Activated naive CD4-positive, alpha-beta T cell treated with anti-CD3 and anti-CD28 coated beads, Interleukin-2, amount 10 ng/mL, durations not matched to agents 7 days and 5 days (primary cell): ENCODE measurements at regions not wholly inside any gene's neighbourhood (a gene's known extent, or its start where the extent isn't known, plus 50 kb on each side); places are given as distances from the start of the nearest gene placed in this dataset.

Source experiments
- CTCF ChIA-PET: fragments of 350-600 bp; sonication (Branson Sonifier 250); formaldehyde crosslinking; loops from one replicate; lab custom pipeline; 2021; ENCODE audit warnings: antibody characterized with exemption; lab: Charles Lee
- DNase-seq: peaks from one replicate; pipeline ENCODE4 v3.0.0-alpha.2; 2020
- H3K27ac Mint-ChIP-seq: one replicate; pipeline ENCODE4 v1.8.0; 2021; ENCODE audit warnings: mild to moderate bottlenecking, moderate library complexity, mixed read lengths
- H3K27me3 Mint-ChIP-seq: one replicate; pipeline ENCODE4 v1.8.0; 2021; ENCODE audit warnings: mild to moderate bottlenecking, mixed read lengths
- H3K36me3 Mint-ChIP-seq: one replicate; pipeline ENCODE4 v1.8.0; 2021; ENCODE audit warnings: mixed read lengths
- H3K4me1 Mint-ChIP-seq: one replicate; pipeline ENCODE4 v1.8.0; 2021; ENCODE audit warnings: mixed read lengths
- H3K4me3 Mint-ChIP-seq: one replicate; pipeline ENCODE4 v1.8.0; 2021; ENCODE audit warnings: mild to moderate bottlenecking, moderate library complexity, mixed read lengths
- H3K9me3 Mint-ChIP-seq: one replicate; pipeline ENCODE4 v1.8.0; 2021; ENCODE audit warnings: mixed read lengths

- Mint-ChIP-seq H3K27me3 (no peaks in the 10 kb centered on the region), H3K27ac (no peak overlapping the region), H3K9me3 (no peaks in the 10 kb centered on the region), H3K36me3 (no peaks in the 10 kb centered on the region), H3K4me1 (no peaks in the 10 kb centered on the region), H3K4me3 (no peak overlapping the region)
- no peak for DNase-seq
- CTCF ChIA-PET: no interaction called here
These were observed 110.3 kb upstream of the TMEM108 start for GRCh38 chr3:132927896-132928295.

- no peak for DNase-seq
- H3K36me3 Mint-ChIP-seq: no peaks in the 10 kb centered on the region
- H3K27ac Mint-ChIP-seq: no peak overlapping the region
- CTCF ChIA-PET: no interaction called here
- no peaks in the 10 kb centered on the region for H3K27me3 Mint-ChIP-seq
- H3K9me3 Mint-ChIP-seq: no peaks in the 10 kb centered on the region
- no peaks in the 10 kb centered on the region for H3K4me1 Mint-ChIP-seq
- no peak overlapping the region for H3K4me3 Mint-ChIP-seq
These were observed 112.1 kb upstream of the TMEM108 start for GRCh38 chr3:132926098-132926497.

- Mint-ChIP-seq H3K4me1 (no peaks in the 10 kb centered on the region), H3K36me3 (no peaks in the 10 kb centered on the region), H3K9me3 (no peaks in the 10 kb centered on the region), H3K27ac (no peak overlapping the region), H3K27me3 (no peaks in the 10 kb centered on the region), H3K4me3 (no peak overlapping the region)
- CTCF ChIA-PET: no interaction called here
- no peak for DNase-seq
These were observed 112.8 kb upstream of the TMEM108 start for GRCh38 chr3:132925256-132925930.

DNA sequence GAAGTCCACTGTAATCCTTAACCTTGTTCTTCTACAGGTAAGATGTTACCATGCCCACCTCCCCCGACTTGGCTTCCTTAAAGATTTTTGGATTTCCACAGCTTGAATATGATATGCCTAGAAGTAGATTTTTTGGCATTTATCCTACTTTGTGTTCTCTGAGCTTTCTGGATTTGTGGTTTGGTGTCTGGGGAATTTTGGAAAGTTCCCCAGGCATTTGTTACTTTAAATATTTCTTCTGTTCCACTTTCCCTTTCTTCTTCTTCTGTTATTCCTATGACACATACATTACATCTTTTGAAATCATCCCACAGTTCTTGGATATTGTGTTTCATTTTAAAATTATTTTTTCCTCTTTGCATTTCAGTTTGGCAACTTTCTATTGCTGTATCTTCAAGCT is 122.1 kb upstream of the TMEM108 start:
- CTCF ChIA-PET: no interaction called here
- H3K9me3 Mint-ChIP-seq: no peaks in the 10 kb centered on the region
- H3K36me3 Mint-ChIP-seq: no peaks in the 10 kb centered on the region

GRCh38 chr3:132912416-132912753 is 125.8 kb upstream of the TMEM108 start:
- no peaks in the 10 kb centered on the region for H3K27me3 Mint-ChIP-seq
- CTCF ChIA-PET: no interaction called here

More for the DNA sequence above, 122.1 kb upstream of the TMEM108 start:
- Mint-ChIP-seq H3K4me1 (no peaks in the 10 kb centered on the region), H3K27me3 (no peaks in the 10 kb centered on the region), H3K4me3 (no peak overlapping the region), H3K27ac (no peak overlapping the region)
- no peak for DNase-seq

DNA sequence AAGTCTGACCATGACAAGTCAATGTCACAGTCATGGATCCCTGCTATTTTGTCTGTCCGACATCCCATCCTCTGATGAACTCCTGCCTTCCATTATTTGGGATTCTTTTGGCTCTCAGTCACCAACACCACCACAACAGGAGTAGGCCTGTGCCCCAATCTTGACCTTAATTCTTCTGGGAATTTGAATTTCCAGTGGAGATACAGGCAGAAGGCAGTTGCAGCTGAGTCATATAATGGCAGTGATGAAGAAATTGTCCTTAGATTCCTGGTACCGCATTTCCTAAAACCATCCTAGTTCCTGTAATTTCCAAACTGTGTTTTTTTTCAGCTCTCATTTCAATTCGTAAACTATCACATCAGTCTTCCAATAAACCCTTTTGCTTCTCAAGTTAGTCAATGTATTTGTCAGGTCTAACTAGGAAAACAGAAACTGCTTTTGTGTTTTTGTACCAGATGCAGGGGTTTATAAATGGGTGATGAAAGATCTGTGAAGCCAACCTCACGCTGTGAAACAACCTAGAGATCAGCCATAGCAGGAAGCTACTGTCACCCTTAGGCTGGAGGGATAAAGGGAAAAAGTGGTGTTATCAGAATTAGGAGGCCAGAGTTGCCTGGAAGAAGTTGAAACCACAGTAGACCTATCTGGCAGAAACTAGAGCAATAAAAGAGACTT is 126.3 kb upstream of the TMEM108 start:
- Mint-ChIP-seq H3K4me1 (no peaks in the 10 kb centered on the region), H3K9me3 (no peaks in the 10 kb centered on the region), H3K36me3 (no peaks in the 10 kb centered on the region), H3K27me3 (no peaks in the 10 kb centered on the region), H3K27ac (no peak overlapping the region), H3K4me3 (no peak overlapping the region)
- no peak for DNase-seq
- CTCF ChIA-PET: no interaction called here

More at GRCh38 chr3:132912416-132912753, 125.8 kb upstream of the TMEM108 start:
- Mint-ChIP-seq H3K36me3 (no peaks in the 10 kb centered on the region), H3K9me3 (no peaks in the 10 kb centered on the region), H3K4me1 (no peaks in the 10 kb centered on the region), H3K27ac (no peak overlapping the region), H3K4me3 (no peak overlapping the region)
- no peak for DNase-seq

GRCh38 chr3:132907293-132907692 is 130.9 kb upstream of the TMEM108 start:
- no peaks in the 10 kb centered on the region for H3K27me3 Mint-ChIP-seq
- no peak for DNase-seq
- no peak overlapping the region for H3K4me3 Mint-ChIP-seq
- no peaks in the 10 kb centered on the region for H3K4me1 Mint-ChIP-seq
- H3K36me3 Mint-ChIP-seq: no peaks in the 10 kb centered on the region
- CTCF ChIA-PET: no interaction called here
- H3K27ac Mint-ChIP-seq: no peak overlapping the region
- H3K9me3 Mint-ChIP-seq: no peaks in the 10 kb centered on the region

- Mint-ChIP-seq H3K4me1 (no peaks in the 10 kb centered on the region), H3K27me3 (no peaks in the 10 kb centered on the region), H3K9me3 (no peaks in the 10 kb centered on the region), H3K36me3 (no peaks in the 10 kb centered on the region), H3K27ac (no peak overlapping the region), H3K4me3 (no peak overlapping the region)
- DNase-seq: no peak
- CTCF ChIA-PET: no interaction called here
These were observed 137.7 kb upstream of the TMEM108 start for GRCh38 chr3:132900481-132900880.

DNA sequence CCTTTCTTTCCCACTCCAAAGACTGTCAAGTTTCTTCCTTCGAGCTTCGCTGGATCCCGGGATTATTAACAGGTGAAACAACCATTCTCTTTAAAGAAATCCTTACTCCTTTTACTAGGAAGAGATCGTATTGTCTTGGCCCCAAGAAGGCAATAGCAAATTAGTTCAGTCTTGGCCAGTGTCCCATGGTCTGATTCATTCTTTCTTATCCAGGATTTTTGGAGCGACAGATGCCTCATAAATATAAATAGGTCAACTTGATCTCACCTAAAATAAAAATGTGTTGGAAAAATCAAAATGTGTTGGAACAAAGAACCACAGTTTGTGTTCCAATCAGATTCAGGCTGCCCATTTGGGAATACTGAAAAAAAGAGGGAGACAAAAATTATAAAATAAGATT is 140.1 kb upstream of the TMEM108 start:
- H3K36me3 Mint-ChIP-seq: no peaks in the 10 kb centered on the region
- no peak overlapping the region for H3K27ac Mint-ChIP-seq
- CTCF ChIA-PET: no interaction called here
- DNase-seq: no peak
- no peaks in the 10 kb centered on the region for H3K4me1 Mint-ChIP-seq
- no peaks in the 10 kb centered on the region for H3K27me3 Mint-ChIP-seq
- no peaks in the 10 kb centered on the region for H3K9me3 Mint-ChIP-seq
- H3K4me3 Mint-ChIP-seq: no peak overlapping the region

DNA sequence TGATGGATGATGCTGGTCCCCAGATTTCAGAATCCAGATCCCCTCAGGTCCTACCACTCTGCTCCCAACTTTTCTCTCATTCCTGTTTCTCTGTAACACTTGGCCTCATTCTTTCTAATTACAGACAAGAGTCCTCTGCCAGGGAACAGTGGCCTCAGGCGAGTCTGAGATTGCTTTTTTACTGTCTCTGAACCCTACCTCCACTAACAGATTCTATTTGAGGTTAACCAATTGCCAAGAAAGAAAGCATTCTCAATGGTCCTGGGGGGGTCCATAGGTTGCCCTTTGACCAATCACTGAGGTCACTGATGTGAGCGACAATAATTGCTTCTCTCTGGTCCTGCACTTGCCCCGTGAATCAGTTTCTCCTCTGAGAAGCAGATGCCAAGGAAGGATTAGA is 145.2 kb upstream of the TMEM108 start:
- no peaks in the 10 kb centered on the region for H3K4me1 Mint-ChIP-seq
- DNase-seq: no peak
- CTCF ChIA-PET: no interaction called here
- no peaks in the 10 kb centered on the region for H3K36me3 Mint-ChIP-seq
- H3K27ac Mint-ChIP-seq: no peak overlapping the region
- no peaks in the 10 kb centered on the region for H3K27me3 Mint-ChIP-seq
- H3K4me3 Mint-ChIP-seq: no peak overlapping the region
- no peaks in the 10 kb centered on the region for H3K9me3 Mint-ChIP-seq

DNA sequence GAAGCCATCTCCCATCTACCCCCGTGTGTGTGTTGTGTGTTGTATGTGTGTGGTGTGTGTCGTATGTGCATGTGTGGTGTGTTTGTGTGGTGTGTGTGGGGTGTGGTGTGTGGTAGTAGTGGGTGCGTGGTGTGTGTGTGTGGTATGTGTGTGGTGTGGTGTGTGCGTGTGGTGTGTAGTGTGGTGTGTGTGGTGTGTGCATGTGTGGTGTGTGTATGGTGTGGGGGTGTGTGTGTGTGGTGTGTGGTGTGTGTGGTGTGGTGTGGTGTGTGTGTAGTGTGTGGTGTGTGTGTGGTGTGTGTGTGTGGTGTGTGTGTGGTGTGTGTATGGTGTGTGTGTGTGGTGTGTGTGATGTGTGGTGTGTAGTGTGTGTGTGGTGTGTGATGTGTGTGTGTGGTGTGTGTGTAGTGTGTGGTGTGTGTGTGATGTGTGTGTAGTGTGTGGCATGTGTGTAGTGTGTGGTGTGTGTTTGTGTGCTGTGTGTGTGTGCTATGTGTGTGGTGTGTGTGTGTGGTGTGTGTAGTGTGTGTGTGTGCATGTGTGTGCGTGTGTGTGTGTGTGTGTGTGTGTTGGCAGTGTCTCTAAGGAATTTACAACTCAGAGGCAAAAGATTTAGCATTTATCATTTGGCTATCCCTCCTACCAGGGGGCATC is 156.3 kb upstream of the TMEM108 start:
- no peaks in the 10 kb centered on the region for H3K36me3 Mint-ChIP-seq
- no peaks in the 10 kb centered on the region for H3K9me3 Mint-ChIP-seq
- H3K27me3 Mint-ChIP-seq: no peaks in the 10 kb centered on the region
- H3K4me3 Mint-ChIP-seq: no peak overlapping the region
- no peak for DNase-seq
- H3K27ac Mint-ChIP-seq: no peak overlapping the region
- no peaks in the 10 kb centered on the region for H3K4me1 Mint-ChIP-seq
- CTCF ChIA-PET: no interaction called here

DNA sequence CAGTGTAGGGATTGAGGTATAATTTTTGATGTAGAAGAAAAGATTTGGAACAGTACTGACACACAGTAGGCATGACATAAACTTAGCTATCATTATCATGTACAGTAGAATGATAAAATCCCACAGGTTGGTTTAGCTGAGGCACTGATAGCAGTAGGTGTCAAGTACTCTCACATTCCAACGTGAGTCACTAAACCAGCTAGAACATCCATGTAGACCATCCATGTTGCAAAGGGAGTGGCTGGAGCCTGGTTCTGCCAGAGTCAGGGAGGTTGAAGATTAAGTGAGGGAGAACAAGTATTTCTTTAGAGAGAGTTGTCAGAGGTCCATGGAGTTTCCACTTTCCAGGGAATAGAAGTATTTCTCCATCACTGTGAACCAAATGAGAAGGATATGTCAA is 157.2 kb upstream of the TMEM108 start:
- no peak for DNase-seq
- no peak overlapping the region for H3K27ac Mint-ChIP-seq
- H3K4me1 Mint-ChIP-seq: no peaks in the 10 kb centered on the region
- no peaks in the 10 kb centered on the region for H3K36me3 Mint-ChIP-seq
- CTCF ChIA-PET: no interaction called here
- no peaks in the 10 kb centered on the region for H3K9me3 Mint-ChIP-seq
- no peak overlapping the region for H3K4me3 Mint-ChIP-seq
- no peaks in the 10 kb centered on the region for H3K27me3 Mint-ChIP-seq

DNA sequence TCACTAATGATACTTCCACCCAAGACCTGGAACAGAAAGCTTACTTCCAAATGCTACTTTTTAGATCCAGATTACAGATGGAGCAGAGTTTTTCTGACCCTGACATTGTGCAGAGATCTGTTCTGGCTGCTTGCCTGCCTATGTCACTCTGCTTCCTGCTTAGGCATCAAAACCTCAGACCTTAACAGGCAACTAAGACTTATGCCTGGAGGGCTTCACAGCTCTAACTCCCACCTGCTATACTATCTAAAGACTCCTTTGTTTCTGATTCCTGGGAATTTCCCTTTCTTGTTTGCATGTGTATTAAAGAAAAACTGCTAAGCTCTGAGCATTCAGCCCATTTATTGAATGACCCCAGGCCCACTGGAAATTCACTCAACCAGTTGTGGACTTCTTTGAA is 157.4 kb upstream of the NPHP3 start:
- Mint-ChIP-seq H3K27me3 (no peaks in the 10 kb centered on the region), H3K9me3 (no peaks in the 10 kb centered on the region), H3K27ac (no peak overlapping the region), H3K4me3 (no peak overlapping the region), H3K4me1 (no peaks in the 10 kb centered on the region), H3K36me3 (no peaks in the 10 kb centered on the region)
- CTCF ChIA-PET: no interaction called here
- DNase-seq: no peak

GRCh38 chr3:132874701-132875100 is 152.5 kb upstream of the NPHP3 start:
- no peaks in the 10 kb centered on the region for H3K36me3 Mint-ChIP-seq
- no peak overlapping the region for H3K27ac Mint-ChIP-seq
- H3K27me3 Mint-ChIP-seq: peaks cover 5% of the 10 kb centered on the region
- H3K9me3 Mint-ChIP-seq: no peaks in the 10 kb centered on the region
- no peaks in the 10 kb centered on the region for H3K4me1 Mint-ChIP-seq
- CTCF ChIA-PET: no interaction called here
- no peak for DNase-seq
- no peak overlapping the region for H3K4me3 Mint-ChIP-seq

GRCh38 chr3:132872711-132873110 is 150.5 kb upstream of the NPHP3 start:
- Mint-ChIP-seq H3K27ac (no peak overlapping the region), H3K4me1 (peaks cover 4% of the 10 kb centered on the region), H3K9me3 (no peaks in the 10 kb centered on the region), H3K4me3 (no peak overlapping the region), H3K27me3 (peaks cover 5% of the 10 kb centered on the region), H3K36me3 (no peaks in the 10 kb centered on the region)
- CTCF ChIA-PET: no interaction called here
- no peak for DNase-seq
